ENCODE measurements at regions not wholly inside any gene's neighbourhood (a gene's known extent, or its start where the extent isn't known, plus 50 kb on each side); places are given as distances from the start of the nearest gene placed in this dataset.

DNA sequence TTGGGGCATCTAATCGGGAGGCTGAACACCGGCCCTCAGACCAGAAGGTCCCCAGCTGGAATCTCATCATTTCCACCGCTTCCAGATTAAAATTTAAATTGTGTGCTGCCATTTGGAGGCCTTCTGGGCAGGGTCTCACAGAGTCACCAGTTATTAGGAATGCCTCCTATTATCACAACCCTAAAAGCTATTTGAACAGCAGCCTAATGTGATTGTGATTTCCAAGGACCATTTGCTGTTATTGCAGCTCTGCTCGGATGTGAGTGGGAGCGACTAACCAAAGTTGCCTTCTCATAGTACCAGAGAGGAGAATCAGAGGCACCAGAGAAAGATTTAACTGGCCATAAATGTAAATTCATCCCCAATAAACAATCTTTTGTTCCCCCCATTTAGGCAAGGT is 277.3 kb downstream of the RNF144B start:
- H3K36me3 ChIP-seq (ENCODE audit: insufficient read depth, low read length): no peaks in the 10 kb centered on the region
- no peak overlapping the region for H3K9ac ChIP-seq (ENCODE audit: low read length)
- H3F3A ChIP-seq (ENCODE audit: insufficient read depth, low read length): no peaks in the 10 kb centered on the region
- H3K79me2 ChIP-seq (ENCODE audit: insufficient read depth, low read length): no peaks in the 10 kb centered on the region
- no peak overlapping the region for H2AFZ ChIP-seq (ENCODE audit: low read length)
- no peak overlapping the region for H3K4me2 ChIP-seq (ENCODE audit: low read length)
- no peaks in the 10 kb centered on the region for H3K9me2 ChIP-seq (ENCODE audit: low read depth, low read length)
- no peaks in the 10 kb centered on the region for H4K20me1 ChIP-seq (ENCODE audit: insufficient read depth, low read length)
- TF ChIP-seq EZH2 (IDR thresholded peaks at IDR 0.05; ENCODE audit: borderline replicate concordance, low read length): no peak
- TF ChIP-seq, protein P1, sequence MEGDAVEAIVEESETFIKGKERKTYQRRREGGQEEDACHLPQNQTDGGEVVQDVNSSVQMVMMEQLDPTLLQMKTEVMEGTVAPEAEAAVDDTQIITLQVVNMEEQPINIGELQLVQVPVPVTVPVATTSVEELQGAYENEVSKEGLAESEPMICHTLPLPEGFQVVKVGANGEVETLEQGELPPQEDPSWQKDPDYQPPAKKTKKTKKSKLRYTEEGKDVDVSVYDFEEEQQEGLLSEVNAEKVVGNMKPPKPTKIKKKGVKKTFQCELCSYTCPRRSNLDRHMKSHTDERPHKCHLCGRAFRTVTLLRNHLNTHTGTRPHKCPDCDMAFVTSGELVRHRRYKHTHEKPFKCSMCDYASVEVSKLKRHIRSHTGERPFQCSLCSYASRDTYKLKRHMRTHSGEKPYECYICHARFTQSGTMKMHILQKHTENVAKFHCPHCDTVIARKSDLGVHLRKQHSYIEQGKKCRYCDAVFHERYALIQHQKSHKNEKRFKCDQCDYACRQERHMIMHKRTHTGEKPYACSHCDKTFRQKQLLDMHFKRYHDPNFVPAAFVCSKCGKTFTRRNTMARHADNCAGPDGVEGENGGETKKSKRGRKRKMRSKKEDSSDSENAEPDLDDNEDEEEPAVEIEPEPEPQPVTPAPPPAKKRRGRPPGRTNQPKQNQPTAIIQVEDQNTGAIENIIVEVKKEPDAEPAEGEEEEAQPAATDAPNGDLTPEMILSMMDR (IDR thresholded peaks at IDR 0.05; ENCODE audit: low read length): no peak
- no peaks in the 10 kb centered on the region for H3K9me3 ChIP-seq (ENCODE audit: low read length)
- no peak overlapping the region for H3K27ac ChIP-seq (ENCODE audit: low read depth, low read length, poor library complexity, severe bottlenecking)
- H3K4me1 ChIP-seq (ENCODE audit: insufficient read depth, low read length, severe bottlenecking): no peaks in the 10 kb centered on the region
- H3K27me3 ChIP-seq (ENCODE audit: insufficient read depth, low read length): no peaks in the 10 kb centered on the region
- H3K4me3 ChIP-seq (ENCODE audit: low read depth, low read length, poor library complexity, severe bottlenecking): no peak overlapping the region

DNA sequence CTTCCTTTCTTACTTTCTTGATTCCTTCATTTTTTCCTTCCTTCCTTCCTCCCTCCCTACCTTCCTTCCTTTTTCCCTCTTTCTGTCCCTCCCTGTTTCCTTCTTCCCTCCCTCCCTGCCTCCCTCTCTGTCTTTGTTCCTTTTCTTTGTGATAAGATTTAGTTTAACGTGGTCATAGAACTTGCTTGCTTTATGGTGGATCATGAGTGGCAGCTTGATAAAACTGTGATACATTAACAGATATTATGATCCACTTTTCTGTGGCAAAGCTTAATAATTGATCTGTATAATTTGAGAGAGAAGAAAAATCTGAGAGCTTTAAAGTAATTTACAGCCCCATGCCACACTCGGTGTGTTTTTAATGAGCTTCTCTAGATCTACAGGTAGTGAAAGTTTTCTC is 280.5 kb downstream of the RNF144B start:
- Histone ChIP-seq H3K4me1 (ENCODE audit: insufficient read depth, low read length, severe bottlenecking) (no peaks in the 10 kb centered on the region), H3K9ac (ENCODE audit: low read length) (no peak overlapping the region), H2AFZ (ENCODE audit: low read length) (no peak overlapping the region), H3K79me2 (ENCODE audit: insufficient read depth, low read length) (no peaks in the 10 kb centered on the region), H3K4me3 (ENCODE audit: low read depth, low read length, poor library complexity, severe bottlenecking) (no peak overlapping the region), H3K36me3 (ENCODE audit: insufficient read depth, low read length) (no peaks in the 10 kb centered on the region), H3K9me3 (ENCODE audit: low read length) (no peaks in the 10 kb centered on the region), H4K20me1 (ENCODE audit: insufficient read depth, low read length) (no peaks in the 10 kb centered on the region), H3F3A (ENCODE audit: insufficient read depth, low read length) (no peaks in the 10 kb centered on the region), H3K9me2 (ENCODE audit: low read depth, low read length) (no peaks in the 10 kb centered on the region), H3K4me2 (ENCODE audit: low read length) (no peak overlapping the region), H3K27me3 (ENCODE audit: insufficient read depth, low read length) (no peaks in the 10 kb centered on the region), H3K27ac (ENCODE audit: low read depth, low read length, poor library complexity, severe bottlenecking) (no peak overlapping the region)
- TF ChIP-seq, protein P1 (IDR thresholded peaks at IDR 0.05; ENCODE audit: low read length): no peak
- TF ChIP-seq EZH2 (IDR thresholded peaks at IDR 0.05; ENCODE audit: borderline replicate concordance, low read length): no peak

DNA sequence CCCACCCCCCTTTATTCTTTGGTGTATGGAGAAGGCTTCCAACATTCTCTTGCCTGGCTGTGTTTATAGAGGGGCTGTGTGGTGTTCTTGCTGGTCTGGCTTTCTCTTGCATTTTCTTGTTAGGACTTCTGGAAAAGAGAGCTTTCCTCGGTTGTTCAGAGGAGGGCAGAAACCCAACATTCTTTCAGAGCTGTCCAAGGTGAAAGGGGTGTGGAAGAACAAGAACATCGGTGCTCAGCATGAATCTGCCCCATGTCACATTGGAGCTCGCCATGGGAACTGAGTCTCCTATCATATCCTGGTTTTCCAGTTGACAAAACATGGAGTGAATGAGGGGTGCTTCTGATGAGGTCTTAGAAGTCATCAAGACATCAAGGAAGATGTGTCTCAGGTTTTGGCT is 281.8 kb downstream of the RNF144B start:
- Histone ChIP-seq H3K27ac (ENCODE audit: low read depth, low read length, poor library complexity, severe bottlenecking) (no peak overlapping the region), H2AFZ (ENCODE audit: low read length) (no peak overlapping the region)
- TF ChIP-seq EZH2 (IDR thresholded peaks at IDR 0.05; ENCODE audit: borderline replicate concordance, low read length): no peak
- TF ChIP-seq, protein P1 (IDR thresholded peaks at IDR 0.05; ENCODE audit: low read length): no peak

More for the DNA sequence above, 281.8 kb downstream of the RNF144B start:
- Histone ChIP-seq H3K4me3 (ENCODE audit: low read depth, low read length, poor library complexity, severe bottlenecking) (no peak overlapping the region), H3K4me2 (ENCODE audit: low read length) (no peak overlapping the region), H3K9me2 (ENCODE audit: low read depth, low read length) (no peaks in the 10 kb centered on the region), H3K9me3 (ENCODE audit: low read length) (no peaks in the 10 kb centered on the region), H3K27me3 (ENCODE audit: insufficient read depth, low read length) (no peaks in the 10 kb centered on the region), H3K9ac (ENCODE audit: low read length) (no peak overlapping the region), H3K4me1 (ENCODE audit: insufficient read depth, low read length, severe bottlenecking) (no peaks in the 10 kb centered on the region), H3K36me3 (ENCODE audit: insufficient read depth, low read length) (no peaks in the 10 kb centered on the region), H3K79me2 (ENCODE audit: insufficient read depth, low read length) (no peaks in the 10 kb centered on the region), H4K20me1 (ENCODE audit: insufficient read depth, low read length) (no peaks in the 10 kb centered on the region), H3F3A (ENCODE audit: insufficient read depth, low read length) (no peaks in the 10 kb centered on the region)

Data from OCI-LY1 (cell line).